Ovary (tissue), 7 donors: ENCODE measurements at regions not wholly inside any gene's neighbourhood (a gene's known extent, or its start where the extent isn't known, plus 50 kb on each side); places are given as distances from the start of the nearest gene placed in this dataset.

Experiments used
- DNase-seq, 5 donors: peaks; one replicate each; pipeline ENCODE4 v3.0.0-alpha.2; 2019 to 2020
- H3K27ac ChIP-seq, 2 donors: fragments of 200-600 bp; one replicate each; pipeline versions ENCODE4 v1.5.1 to v1.8.0; 2019 to 2022
- H3K27me3 ChIP-seq: fragments of 200-600 bp; one replicate; pipeline ENCODE4 v1.8.0; 2022
- H3K36me3 ChIP-seq: fragments of 200-600 bp; sonication (generic); one replicate; pipeline ENCODE4 v1.5.1; 2019
- H3K4me1 ChIP-seq: one replicate; pipeline ENCODE4 v1.8.1; 2013; ENCODE audit warnings: mild to moderate bottlenecking, moderate library complexity; ENCODE audit not compliant: insufficient read depth
- H3K4me3 ChIP-seq: fragments of 200-600 bp; sonication (generic); one replicate; pipeline ENCODE4 v1.5.1; 2017
- H3K9me3 ChIP-seq, 2 donors: fragments of 200-600 bp in 1 of 2; sonication (generic) in 1 of 2; one replicate each; pipeline versions ENCODE4 v1.5.1 to v1.8.1; 2013 to 2019; ENCODE audit warnings: mild to moderate bottlenecking in 1 of 2, moderate library complexity in 1 of 2
- CTCF ChIP-seq, 3 donors: fragments of 450-650 bp in 2 of 3; fragments of 200-600 bp in 1 of 3; IDR thresholded peaks; one replicate each; pipeline versions ENCODE4 v1.5.1 to v1.8.0; 2016 to 2022; ENCODE audit warnings: antibody characterized with exemption in 3 of 3, mild to moderate bottlenecking in 1 of 3
- EP300 ChIP-seq: sonication (generic); formaldehyde crosslinking; IDR thresholded peaks from one replicate; pipeline ENCODE4 v1.6.1; 2017; ENCODE audit warnings: antibody characterized with exemption
- POLR2A ChIP-seq: fragments of 450-650 bp; IDR thresholded peaks from one replicate; pipeline ENCODE4 v1.6.1; 2017; ENCODE audit warnings: antibody characterized with exemption, mild to moderate bottlenecking, moderate library complexity
- WGBS, 3 donors: extraction: QIAGEN DNeasy Blood & Tissue Kit in 1 of 3; methylation state at CpG; one replicate each; pipeline versions ENCODE4 v1.1.5 to v1.1.7; 2013 to 2017; 5-methylcytosine and 5-hydroxymethylcytosine counted together
- intact Hi-C, 4 donors: fragments of 100-400 bp; cut with DNase I; formaldehyde crosslinking; loops; one replicate each; pipeline versions ENCODE4 v1.11.0 to v1.15.1; 2022 to 2023
- donor health status: DM: no; HTN: no; CAD: no; lungs with moderate emphysema.
- donor health status: DM: no; HTN: no; CAD: no.
- donor health status: Bipolar disorder and iron deficiency.
- donor health status: DM: no; HTN: no; CAD: no.
- donor health status: DM: yes; HTN: yes; CAD: no.

DNA sequence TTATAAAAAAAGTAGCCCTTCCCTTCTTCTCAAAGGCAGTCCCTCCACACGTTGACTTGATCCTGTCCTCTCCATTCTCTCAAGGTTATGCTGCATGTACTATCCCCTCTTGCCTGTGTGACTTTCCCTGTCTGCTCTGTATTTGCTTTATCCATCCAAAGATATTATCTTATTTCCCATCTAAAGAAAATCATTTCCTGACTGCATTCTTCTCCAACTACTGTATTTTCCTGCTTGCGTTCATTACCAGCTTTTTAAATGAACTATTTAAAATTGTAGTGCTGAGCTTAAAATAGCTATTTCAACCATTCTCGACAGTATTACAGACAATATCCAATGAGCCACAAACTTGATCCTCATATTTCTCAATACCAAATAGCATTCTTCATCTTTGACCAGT lies 716.0 kb upstream of the REG3G start:
- intact Hi-C loops = no loop called here
- TF ChIP-seq POLR2A (no peak), EP300 (no peak), CTCF (IDR thresholded peaks at IDR 0.05) (no peak)
- no peak overlapping the region for H3K4me3 ChIP-seq

DNA sequence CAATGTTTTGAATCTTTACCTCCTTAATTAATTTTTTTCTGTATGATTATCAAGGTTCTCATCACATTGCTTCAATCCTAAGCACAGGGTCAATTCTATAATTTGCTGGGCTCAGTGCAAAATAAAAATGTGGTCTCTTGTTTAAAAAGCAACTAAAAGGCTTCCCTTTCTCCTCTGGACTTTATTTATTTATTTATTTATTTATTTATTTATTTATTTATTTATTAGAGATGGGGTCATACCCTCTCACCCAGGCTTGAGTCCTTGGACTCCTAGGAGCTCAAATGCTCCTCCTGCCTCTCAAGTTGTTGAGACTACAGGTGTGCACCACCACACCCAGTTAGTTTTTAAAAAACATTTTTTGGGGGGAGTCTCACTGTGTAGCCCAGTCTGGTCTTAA lies 710.1 kb upstream of the REG3G start:
- Histone ChIP-seq H3K9me3 (no peaks in the 10 kb centered on the region), H3K4me3 (no peak overlapping the region), H3K4me1 (no peaks in the 10 kb centered on the region), H3K27ac (no peak overlapping the region), H3K36me3 (no peaks in the 10 kb centered on the region), H3K27me3 (no peaks in the 10 kb centered on the region)
- intact Hi-C loops = no loop called here
- DNase-seq = no peak
- TF ChIP-seq CTCF (IDR thresholded peaks at IDR 0.05) (no peak), EP300 (no peak), POLR2A (no peak)

More for the DNA sequence above, 716.0 kb upstream of the REG3G start:
- no peaks in the 10 kb centered on the region for H3K4me1 ChIP-seq
- H3K27me3 ChIP-seq = no peaks in the 10 kb centered on the region
- no peak for DNase-seq
- no peaks in the 10 kb centered on the region for H3K36me3 ChIP-seq
- no peaks in the 10 kb centered on the region for H3K9me3 ChIP-seq
- no peak overlapping the region for H3K27ac ChIP-seq
- WGBS, 3 donors = 61 to 70% (median 67%) methylated on average over 3 of the region's 3 CpGs

GRCh38 chr2:78318275-78318674 lies 707.2 kb upstream of the REG3G start:
- no peak for TF ChIP-seq CTCF (IDR thresholded peaks at IDR 0.05)
- no peak for TF ChIP-seq POLR2A
- TF ChIP-seq EP300 = no peak
- intact Hi-C loops = no loop called here
- H3K36me3 ChIP-seq = no peaks in the 10 kb centered on the region
- H3K4me3 ChIP-seq = no peak overlapping the region
- DNase-seq = no peak
- no peaks in the 10 kb centered on the region for H3K4me1 ChIP-seq
- no peak overlapping the region for H3K27ac ChIP-seq
- WGBS, 3 donors = 65 to 75% (median 66%) methylated on average over 2 of the region's 2 CpGs
- no peaks in the 10 kb centered on the region for H3K9me3 ChIP-seq
- H3K27me3 ChIP-seq = no peaks in the 10 kb centered on the region

DNA sequence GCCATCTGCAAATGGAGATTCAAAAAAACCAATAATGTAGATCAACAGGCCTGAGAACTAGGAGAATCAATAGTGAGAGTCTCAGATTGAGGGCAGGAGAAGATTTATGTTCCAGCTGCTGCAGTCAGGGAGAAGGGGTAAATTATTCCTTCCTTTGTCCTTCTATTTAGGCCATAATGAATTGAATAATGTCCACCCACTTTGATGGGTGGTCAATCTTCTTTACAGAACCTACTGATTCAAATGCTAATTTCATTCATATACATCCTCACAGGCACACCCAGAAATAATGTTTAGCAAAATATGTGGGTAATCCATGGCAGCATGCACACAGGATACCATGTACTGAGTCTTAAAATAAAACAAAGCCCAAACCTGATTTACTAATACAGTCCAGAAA lies 695.3 kb upstream of the REG3G start:
- Histone ChIP-seq H3K27me3 (no peaks in the 10 kb centered on the region), H3K4me1 (no peaks in the 10 kb centered on the region), H3K4me3 (no peak overlapping the region), H3K9me3 (no peaks in the 10 kb centered on the region), H3K27ac (no peak overlapping the region), H3K36me3 (no peaks in the 10 kb centered on the region)
- intact Hi-C loops = no loop called here
- TF ChIP-seq CTCF (IDR thresholded peaks at IDR 0.05) = no peak
- no peak for TF ChIP-seq POLR2A
- no peak for TF ChIP-seq EP300
- no peak for DNase-seq

- H3K36me3 ChIP-seq = no peaks in the 10 kb centered on the region
- no peaks in the 10 kb centered on the region for H3K4me1 ChIP-seq
- 55 to 71% (median 65%) methylated on average over 3 of the region's 3 CpGs for WGBS, 3 donors
- intact Hi-C loops = no loop called here
- no peak for DNase-seq
- no peak overlapping the region for H3K4me3 ChIP-seq
- H3K27ac ChIP-seq = no peak overlapping the region
- H3K9me3 ChIP-seq = no peaks in the 10 kb centered on the region
- no peak for TF ChIP-seq POLR2A
- no peak for TF ChIP-seq CTCF (IDR thresholded peaks at IDR 0.05)
- TF ChIP-seq EP300 = no peak
- no peaks in the 10 kb centered on the region for H3K27me3 ChIP-seq
These were observed 674.3 kb upstream of the REG3G start for GRCh38 chr2:78351208-78351607.
